Epidermal melanocyte (primary cell): ENCODE measurements at regions not wholly inside any gene's neighbourhood (a gene's known extent, or its start where the extent isn't known, plus 50 kb on each side); places are given as distances from the start of the nearest gene placed in this dataset.
"Not testable (repeated sequence)": the region's sequence is repeated elsewhere in the genome, so short reads cannot be mapped to it uniquely, and the experiment has no call there.

Experiments
- DNase-seq: peaks from one replicate; pipeline ENCODE4 v3.0.0; 2011; ENCODE audit warnings: low spot score; ENCODE audit not compliant: insufficient read length

DNA sequence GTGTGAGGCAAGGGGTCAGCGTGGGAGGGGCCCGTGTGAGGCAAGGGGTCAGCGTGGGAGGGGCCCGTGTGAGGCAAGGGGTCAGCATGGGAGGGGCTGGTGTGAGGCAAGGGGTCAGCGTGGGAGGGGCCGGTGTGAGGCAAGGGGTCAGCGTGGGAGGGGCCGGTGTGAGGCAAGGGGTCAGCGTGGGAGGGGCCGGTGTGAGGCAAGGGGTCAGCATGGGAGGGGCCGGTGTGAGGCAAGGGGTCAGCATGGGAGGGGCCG lies 119.2 kb downstream of the SEPTIN14 start:
- not testable (repeated sequence) for DNase-seq

DNA sequence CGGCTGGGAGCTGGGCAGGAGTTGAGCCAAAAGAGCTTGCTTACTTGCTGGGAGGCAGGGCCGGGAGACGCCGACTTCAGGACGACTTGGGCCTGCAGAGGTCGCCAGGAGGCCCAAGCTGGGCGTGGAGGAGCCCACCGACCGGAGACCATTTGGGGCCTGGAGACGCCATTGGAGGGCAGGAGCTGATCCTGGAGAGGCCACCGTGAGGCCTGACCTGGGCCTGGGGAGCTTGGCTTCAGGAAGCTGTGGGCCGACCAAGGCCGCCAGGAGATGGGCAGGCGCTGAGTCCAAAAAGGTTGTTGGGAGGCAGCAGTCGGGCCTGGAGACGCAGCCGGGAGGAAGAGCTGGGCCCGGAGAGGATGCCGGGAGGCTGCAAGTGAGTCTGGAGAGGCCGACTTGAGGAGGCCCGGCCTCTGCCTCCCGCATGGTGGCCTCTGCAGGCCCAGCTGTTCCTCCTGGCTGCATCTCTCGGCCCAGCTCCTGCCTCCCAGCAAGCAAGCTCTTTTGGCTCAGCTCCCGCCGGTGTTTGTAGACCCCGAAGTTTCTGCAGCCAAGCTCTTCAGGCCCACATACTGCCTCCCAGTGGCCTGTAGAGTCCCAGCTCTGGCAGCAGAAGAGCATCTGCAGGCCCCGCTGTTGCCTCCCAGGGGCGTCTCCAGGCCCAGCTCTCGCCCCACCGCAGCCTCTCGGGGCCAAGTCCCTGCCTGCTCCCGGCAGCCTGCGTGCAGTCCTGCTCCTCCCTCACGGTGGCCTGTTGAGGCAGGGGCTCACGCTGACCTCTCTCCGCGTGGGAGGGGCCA lies 119.7 kb downstream of the SEPTIN14 start:
- DNase-seq: not testable (repeated sequence)

DNA sequence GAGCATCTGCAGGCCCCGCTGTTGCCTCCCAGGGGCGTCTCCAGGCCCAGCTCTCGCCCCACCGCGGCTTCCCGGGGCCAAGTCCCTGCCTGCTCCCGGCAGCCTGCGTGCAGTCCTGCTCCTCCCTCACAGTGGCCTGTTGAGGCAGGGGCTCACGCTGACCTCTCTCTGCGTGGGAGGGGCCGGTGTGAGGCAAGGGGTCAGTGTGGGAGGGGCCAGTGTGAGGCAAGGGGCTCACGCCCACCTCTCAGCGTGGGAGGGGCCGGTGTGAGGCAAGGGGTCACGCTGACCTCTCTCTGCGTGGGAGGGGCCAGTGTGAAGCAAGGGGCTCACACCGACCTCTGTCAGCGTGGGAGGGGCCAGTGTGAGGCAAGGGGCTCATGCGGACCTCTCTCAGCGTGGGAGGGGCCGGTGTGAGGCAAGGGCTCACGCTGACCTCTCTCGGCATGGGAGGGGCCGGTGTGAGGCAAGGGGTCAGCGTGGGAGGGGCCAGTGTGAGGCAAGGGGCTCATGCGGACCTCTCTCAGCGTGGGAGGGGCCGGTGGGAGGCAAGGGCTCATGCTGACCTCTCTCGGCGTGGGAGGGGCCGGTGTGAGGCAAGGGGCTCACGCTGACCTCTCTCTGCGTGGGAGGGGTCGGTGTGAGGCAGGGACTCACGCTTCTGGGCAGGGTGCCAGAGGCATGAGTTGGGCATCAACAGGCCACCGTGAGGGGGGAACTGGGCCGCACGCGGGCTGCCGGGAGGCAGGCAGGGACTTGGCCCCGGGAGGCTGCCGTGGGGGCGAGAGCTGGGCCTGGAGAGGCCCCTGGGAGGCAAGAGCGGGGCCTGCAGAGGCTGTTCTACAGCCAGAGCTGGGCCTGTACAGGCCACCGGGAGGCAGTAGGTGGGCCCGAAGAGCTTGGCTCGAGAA lies 120.6 kb downstream of the SEPTIN14 start:
- not testable (repeated sequence) for DNase-seq

DNA sequence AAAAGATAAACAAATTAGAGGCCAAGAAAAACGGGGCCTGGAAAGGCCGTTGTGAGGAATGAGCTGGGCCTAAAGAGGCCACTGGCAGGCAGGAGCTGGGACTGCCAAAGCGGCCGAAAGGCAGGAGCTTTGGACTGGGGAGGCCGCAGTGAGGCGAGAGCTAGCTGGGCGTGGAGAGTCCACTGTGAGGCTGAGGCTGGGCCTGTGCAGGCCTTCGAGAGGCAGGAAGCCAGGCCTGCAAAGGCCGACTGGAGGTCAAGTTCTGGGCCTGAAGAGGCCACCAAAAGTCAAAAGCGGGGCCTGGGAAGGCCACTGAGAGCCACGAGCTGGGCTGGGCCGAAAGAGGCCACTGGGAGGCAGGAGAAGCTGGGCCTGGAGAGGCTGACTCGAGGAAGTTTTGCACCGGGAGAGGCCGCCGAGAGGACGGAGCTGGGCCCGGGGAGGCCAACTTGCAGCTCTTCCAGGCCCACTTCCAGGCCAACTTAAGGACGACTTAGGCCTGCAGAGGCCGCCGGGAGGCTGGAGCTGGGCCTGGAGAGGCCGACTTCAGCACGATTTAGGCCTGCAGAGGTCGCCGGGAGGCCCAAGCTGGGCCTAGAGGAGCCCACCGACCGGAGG lies 121.8 kb downstream of the SEPTIN14 start:
- not testable (repeated sequence) for DNase-seq

DNA sequence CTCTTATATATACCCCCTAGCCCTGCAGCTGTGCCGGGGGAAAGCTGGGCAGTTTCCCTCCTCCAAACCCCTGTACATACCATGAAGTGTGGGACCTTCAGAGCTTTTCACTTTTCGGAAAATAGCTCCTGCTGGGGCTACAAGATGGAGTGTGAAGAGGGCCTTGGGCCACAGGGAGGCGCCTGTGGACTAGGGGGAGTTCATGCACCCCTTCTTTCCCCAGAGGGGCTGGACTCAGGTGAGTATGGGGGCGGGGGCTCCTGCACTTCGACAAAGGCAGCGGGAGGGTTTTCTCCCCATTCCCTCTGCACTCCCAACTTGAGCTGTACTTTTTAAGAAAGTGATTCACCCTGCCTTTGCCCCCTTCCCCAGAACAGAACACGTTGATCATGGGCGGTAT lies 122.5 kb downstream of the SEPTIN14 start:
- DNase-seq: not testable (repeated sequence)

DNA sequence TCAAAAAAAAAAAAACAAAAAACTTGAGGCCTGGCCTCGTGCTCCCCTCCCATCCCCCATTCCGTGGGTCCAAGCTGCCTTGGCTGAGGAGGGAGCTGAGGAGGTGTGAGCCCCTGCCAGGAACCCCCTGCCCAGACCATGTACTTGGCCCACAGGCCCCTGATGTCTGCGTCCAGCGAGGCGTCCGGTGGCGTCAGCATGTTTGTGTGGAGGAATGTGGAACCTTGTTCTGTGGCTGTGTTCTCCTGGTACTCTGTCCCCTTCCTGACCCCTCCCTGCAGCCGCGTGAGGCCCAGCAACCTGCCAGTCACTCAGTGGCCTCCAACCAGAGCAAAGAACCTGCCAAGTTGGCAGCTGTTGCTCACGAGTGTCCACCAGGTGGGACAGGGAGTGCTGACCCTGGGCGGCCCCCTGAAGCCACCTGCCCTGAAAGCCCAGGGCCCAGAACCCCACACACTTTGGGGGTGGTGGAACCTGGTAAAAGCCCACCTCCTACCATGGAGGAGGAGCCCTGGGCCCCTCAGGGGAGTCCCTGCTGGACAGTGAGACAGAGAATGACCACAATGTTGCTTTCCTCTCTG lies 125.8 kb downstream of the SEPTIN14 start:
- DNase-seq: not testable (repeated sequence)

DNA sequence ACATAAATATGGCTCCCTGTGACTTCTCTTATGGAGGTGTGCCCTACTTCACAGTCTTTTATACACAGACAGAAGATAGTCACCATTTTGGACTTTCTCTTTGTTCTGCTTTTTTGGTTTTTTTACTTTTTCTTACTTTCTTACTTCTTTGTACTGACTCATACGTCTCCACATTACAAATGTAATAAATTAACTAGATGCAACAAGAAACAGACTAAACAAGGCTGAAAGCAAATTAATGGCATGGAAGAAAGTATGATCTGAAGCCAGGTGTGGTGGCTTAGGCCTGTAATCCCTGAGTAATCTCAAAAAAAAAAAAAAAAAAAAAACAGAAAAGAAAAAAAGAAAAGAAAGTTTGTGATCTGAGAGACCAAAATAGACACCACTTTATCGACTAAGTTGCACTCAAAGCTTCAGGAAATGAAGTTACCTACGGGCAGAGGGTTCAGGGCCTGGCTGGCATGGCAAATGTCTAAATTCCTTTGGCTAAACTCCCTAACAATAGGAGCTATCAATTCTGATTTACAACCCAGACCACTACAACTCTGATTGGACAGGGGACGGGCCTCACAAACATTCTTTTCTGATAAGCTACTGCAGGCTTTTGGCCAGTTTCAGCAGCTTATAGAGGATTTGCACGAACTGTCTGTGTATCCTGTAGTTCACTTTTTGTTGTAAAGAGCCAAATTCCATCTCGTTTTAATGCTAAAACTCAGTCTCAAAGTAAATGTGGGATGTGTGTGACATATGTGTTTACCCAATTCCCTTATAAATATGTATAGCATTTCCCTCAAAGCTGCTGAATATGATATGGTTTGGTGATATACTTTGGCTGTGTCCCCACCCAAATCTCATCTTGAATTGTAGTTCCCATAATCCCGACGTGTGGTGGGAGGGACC lies 129.1 kb downstream of the SEPTIN14 start:
- DNase-seq: peak; percentile 17

DNA sequence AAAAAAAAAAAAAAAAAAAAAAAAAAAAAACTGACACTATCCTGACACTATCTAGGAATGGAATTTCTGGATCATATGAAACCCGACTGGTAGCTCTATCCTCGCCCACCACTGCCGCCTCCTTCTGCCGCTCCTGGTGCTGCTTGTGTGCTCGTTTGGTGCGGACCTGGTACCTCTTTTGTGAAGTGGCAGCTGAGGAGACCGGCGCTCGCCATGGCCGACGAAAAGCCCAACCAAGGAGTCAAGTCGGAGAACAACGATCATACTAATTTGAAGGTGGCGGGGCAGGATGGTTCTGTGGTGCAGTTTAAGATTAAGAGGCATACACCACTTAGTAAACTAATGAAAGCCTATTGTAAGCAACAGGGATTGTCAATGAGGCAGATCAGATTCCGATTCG lies 130.6 kb downstream of the SEPTIN14 start:
- no peak for DNase-seq

DNA sequence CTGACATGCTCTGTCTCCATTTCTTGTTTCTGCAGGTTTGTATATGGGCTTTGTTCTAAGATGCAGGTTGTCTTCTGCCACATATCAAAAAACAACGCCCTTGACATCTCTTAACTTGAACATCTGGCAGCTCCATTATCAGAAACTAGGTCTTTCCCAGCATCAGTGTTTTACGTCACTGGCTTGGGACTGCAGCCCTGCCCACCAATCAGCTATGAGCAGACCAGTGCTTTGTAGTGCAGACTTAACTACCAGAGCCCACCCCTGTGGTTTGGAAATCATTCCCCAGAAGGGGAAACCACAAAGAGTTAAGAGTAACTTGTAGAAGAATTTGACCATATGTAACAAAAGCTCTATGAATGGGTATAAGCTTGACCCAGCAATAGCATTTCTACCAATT lies 132.4 kb downstream of the SEPTIN14 start:
- DNase-seq: no peak

DNA sequence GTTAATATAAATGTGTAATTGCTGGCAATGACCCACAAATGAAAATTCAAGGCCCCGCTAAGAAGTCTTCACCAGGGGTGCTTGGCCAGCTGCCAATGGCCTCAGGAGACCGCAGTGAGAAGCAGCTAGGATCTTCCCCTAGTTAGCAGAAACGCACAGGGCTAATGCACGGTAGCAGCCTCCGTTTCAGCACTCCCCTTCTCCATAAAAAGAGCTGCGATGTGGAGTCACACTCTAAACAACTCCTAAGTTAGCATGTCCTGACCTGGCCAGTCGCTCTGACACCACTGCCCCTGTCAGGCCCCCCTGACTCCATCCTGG lies 139.0 kb downstream of the SEPTIN14 start:
- no peak for DNase-seq

DNA sequence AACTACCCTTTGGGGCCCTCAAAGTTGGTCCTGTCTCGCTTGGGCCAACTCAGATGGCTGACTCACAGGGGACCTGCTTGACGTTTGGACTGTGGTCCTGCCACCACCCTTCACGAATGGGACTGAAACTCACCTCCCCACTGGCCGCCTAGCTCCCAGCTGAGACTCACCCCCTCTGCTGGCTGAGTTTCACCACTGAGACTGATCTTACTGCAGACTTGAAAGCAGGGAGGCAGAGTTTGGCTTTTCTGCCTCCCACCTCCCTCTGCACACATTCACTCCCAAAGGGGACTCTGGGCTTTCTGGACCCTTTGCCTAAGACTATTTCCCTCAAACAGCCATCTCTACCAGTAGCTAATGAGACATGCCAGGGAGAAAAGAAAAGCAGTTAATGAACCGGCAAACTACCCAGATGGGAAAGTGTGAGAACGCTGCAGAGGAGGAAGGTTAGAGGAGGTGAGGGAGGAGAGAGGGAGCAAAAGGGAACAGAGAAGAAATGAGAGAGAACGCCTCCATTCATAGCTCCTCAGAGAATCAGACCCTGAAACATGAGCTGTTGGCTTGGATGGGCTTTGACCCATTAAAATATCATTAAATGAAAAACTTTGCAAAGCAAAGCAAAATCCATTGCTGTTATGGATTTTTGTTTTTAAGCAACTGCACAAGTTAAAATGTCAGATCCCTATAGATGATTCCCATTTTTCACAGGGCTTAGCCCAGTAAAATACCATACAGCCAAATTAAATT lies 139.5 kb downstream of the SEPTIN14 start:
- DNase-seq: not testable (repeated sequence)

DNA sequence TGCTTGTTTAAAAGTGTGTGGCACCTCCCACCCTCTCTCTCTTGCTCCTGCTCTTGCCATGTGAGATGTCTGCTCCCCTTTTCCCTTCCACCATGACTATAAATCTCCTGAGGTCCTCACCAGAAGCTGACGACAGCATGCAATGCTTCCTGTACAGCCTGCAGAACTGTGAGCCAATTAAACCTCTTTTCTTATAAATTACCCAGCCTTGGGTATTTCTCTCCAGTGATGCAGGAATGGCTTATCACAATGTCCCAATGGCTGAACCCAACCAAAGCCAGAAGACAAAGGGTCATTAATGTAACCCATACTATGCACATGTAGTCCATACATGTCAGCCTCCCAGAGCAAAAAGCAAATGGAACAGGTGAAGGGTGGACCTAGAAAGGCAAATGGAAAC lies 141.5 kb downstream of the SEPTIN14 start:
- DNase-seq: not testable (repeated sequence)

DNA sequence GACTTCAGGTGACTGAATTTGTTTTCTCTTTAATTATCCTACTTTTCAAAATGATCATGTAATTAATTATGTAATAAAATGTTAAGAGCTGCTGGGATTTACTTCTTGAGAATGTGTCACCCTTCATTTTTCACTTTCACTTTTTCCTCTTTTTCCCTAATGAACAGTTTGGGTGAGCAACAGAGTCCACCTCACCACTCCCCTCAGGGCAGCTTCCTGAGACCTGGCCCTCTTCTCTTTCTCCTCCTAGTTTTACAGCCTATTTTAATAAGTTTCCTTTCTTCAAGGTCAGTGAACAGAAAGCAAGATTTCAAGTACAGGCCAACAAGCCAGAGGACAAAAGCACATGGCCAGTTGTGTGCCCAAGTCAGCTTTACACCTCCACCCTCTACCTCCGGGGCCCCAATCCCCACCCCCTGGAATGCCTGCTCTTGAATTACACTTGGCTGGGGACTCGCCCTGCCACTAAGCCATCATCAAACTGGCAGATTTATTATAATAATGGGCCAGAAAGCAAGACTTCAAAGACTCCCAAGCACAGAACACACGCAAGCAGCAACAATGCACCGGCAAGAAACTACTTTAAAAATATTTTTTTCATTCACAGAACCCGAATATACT lies 143.1 kb upstream of the VOPP1 start:
- DNase-seq: not testable (repeated sequence)

DNA sequence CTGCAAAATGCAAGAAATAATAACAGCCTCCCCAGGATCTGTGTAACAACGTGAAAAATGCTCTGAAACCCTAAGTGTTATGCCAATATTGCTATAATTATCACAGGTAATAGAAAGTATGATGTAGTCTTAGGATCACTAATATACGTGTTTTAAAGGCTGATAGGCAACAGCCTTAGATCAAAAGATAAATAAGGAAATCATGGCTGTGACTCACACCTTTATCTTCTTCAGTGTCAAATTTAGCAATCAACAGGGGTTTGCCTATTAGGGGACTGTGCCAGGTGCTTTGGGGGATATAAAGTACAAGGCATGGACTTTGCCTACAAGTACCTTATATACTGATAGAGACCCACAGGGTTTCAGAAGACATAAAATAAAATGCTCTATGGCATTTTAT lies 142.1 kb upstream of the VOPP1 start:
- DNase-seq: not testable (repeated sequence)

DNA sequence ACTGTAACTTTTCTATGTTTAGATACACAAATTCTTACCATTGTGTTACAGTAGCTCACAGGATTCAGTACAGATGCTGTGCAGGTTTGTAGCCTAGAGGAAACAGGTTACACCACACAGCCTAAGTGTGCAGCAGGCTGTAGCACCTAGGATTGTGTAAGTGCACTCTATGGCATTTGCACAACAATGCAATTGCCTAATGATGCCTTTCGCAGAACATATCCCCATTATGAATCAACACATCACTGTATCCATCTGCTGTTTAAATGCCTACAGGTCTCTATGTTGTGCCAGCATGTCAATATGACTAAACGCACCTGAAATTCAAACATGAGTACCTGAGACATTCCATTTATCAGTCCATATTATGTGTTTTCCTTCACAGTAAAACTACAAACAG lies 138.0 kb upstream of the VOPP1 start:
- not testable (repeated sequence) for DNase-seq

DNA sequence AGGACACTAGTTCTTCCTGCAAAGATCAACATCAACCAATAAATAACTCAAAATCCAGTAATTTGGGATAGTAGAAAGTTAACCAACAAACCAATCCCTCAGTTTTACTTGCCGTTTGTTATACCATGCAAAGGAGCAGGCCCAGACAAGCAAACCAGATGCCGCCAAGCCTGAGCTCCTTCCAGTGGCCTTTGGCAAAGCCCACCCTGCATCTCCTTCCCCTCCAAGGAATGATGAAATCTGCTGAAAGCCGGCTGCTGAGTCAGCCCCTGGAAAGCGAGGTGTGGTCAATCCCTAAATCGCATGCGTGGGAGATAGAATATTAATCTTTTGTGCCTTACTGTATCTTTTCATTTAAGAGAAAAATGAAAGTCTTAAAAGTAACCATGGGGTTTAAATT lies 135.7 kb upstream of the VOPP1 start:
- DNase-seq: not testable (repeated sequence)

DNA sequence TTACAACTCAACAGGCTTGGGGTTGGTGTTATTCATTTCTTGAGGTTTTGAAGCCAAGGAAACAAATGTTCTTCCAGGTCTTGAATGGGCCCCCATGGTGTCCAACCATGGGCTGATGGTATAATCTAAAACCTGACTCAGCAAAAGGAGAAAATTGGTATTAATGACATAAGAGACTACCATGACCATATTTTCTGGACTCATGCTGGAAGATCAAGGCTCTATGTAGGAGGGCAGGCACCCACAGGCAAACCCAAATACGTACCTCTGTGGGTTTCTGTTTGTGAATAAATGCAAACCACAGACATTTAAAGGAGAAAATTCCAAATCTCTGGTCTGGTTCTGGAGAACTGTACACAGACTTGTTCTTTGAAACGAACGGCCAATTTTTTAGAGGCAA lies 135.1 kb upstream of the VOPP1 start:
- not testable (repeated sequence) for DNase-seq

DNA sequence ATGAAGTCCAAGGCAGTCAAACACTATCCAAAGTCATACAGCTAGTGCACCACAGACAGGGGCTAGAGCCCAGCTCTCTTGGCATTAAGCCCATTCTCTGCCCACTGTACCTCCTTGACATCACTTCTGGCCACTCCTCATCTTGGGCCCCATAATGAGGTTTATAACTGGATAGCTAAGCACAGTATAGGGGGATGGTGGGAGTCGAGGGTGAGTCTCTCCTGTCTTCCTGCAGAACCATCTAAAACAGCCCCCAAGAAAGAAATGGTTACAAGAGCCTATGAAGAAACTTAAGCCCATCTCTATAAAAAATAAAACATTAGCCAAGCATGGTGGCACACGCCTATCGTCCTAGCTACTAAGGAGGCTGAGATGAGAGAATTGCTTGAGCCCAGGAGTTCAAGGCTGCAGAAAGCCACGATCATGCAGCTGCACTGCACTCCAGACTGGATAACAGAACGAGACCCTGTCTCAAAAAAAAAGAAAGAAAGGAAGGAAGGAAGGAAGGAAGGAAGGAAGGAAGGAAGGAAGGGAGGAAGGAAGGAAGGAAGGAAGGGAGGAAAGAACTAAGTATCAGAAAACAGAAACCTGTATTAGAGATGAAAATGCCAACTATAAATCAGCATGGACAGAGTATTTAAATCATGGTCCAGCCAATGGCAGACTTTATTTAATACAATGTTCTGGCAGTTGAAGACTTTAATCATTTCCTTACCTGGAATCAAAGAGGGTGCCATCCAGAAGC lies 134.3 kb upstream of the VOPP1 start:
- not testable (repeated sequence) for DNase-seq
